Fibroblast of the aortic adventitia (primary cell): ENCODE measurements at regions not wholly inside any gene's neighbourhood (a gene's known extent, or its start where the extent isn't known, plus 50 kb on each side); places are given as distances from the start of the nearest gene placed in this dataset.

Source experiments
- DNase-seq: peaks from one replicate; pipeline ENCODE4 v3.0.0-alpha.2; 2010; ENCODE audit warnings: low read depth
- H3K4me3 ChIP-seq: 2 replicates; pipeline ENCODE4 v1.5.1; 2011; ENCODE audit warnings: low read depth, mild to moderate bottlenecking, control low read depth, low read length, moderate library complexity
- CTCF ChIP-seq: IDR thresholded peaks from 2 replicates; pipeline ENCODE4 v1.5.1; 2011; ENCODE audit warnings: mild to moderate bottlenecking, low read length, control low read depth, inconsistent platforms; ENCODE audit not compliant: insufficient read depth

- no peak overlapping the region for H3K4me3 ChIP-seq
- DNase-seq = no peak
- TF ChIP-seq CTCF = no peak
Observed at GRCh38 chr4:89427782-89428181, 120.2 kb upstream of the GPRIN3 start.

DNA sequence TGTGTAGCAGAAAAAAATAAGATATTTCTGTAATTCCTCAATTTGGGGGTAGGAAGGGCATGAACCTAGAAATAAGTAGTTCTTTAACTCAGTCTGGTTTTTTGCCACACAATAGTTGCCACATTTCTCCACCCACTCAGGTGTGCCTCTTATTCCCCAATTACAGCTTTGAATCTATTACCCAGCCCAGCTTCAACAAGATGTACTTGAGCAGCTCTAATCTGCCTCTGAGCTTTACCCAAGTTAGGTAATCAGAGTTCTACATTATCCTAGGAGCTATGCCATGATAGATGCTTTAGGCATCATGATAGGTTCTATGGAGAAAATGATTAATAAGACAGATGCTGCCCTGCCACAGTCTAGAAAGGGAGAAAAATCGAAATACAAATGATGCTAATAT is 117.4 kb upstream of the GPRIN3 start:
- no peak overlapping the region for H3K4me3 ChIP-seq
- no peak for TF ChIP-seq CTCF
- no peak for DNase-seq

DNA sequence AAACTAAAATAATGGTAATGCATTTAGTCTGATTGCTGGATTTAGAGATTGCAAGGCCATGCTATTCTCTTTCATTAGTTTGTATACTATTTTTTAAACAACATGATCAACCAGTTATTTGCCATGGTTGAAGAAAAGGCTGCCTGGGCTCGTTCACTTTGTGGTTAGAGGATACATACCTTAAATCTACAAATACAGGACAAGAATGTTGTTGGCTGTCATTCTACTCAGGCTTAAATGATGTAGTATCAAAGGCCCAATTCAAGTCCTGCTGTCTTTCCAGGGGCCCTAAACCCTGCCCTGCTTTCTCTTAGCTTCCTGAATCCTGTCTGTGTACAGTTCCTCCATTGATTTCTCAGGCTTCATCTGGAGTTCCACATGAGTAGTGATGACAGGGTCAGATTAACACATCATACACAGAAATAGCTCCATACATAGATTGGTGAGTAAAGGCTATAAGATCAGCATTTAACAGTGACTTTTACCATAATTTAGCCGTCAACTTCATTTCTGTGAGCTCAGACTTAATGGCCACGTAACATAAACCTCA is 114.9 kb upstream of the GPRIN3 start:
- no peak for DNase-seq
- no peak for TF ChIP-seq CTCF

DNA sequence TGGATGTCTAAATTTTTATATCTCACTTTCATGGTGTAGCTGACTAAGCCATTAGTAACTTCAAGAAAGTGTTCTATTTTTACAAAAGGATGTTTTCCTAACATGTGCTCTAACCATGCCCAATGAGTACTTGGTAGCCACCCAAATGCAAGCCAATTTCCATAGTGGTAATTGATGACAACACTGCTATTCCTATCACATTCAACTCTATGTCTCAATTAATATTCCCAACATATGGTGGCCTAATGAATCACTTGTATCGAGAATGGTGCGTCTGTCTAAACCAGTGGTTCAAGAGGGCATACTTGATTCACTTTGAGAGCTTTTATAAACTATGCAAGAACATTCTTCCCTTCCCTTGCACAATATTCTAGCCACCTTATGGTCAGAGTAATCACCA is 112.9 kb upstream of the GPRIN3 start:
- DNase-seq = no peak
- H3K4me3 ChIP-seq = no peak overlapping the region
- TF ChIP-seq CTCF = no peak

More for the DNA sequence above, 114.9 kb upstream of the GPRIN3 start:
- no peak overlapping the region for H3K4me3 ChIP-seq

- H3K4me3 ChIP-seq = no peak overlapping the region
- TF ChIP-seq CTCF = no peak
- DNase-seq = no peak
Observed at GRCh38 chr4:89419111-89419695, 111.6 kb upstream of the GPRIN3 start.

- no peak for DNase-seq
- no peak overlapping the region for H3K4me3 ChIP-seq
- TF ChIP-seq CTCF = no peak
Observed at GRCh38 chr4:89416960-89417359, 109.4 kb upstream of the GPRIN3 start.

DNA sequence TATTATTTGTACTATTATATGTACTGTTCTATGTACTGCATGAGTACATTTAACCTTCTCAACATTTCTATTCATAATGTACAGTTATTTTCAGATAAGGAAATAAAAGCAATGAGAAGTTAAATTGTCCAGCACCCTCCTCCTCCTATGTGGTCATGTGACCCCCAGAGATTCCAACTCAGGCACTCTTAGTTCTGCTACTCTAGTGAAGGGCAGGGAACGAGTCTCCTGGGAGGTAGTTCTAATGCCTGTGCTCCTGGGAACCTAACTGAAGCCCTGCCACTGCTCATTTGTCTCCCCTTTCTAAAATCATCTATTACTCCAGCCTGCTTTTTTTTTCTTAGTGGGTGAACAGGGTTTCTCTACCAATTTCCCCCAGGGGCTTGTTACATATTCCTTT is 105.9 kb upstream of the GPRIN3 start:
- TF ChIP-seq CTCF = no peak

More for the DNA sequence above, 105.9 kb upstream of the GPRIN3 start:
- no peak overlapping the region for H3K4me3 ChIP-seq
- DNase-seq = no peak
